ENCODE measurements at regions not wholly inside any gene's neighbourhood (a gene's known extent, or its start where the extent isn't known, plus 50 kb on each side); places are given as distances from the start of the nearest gene placed in this dataset.

DNA sequence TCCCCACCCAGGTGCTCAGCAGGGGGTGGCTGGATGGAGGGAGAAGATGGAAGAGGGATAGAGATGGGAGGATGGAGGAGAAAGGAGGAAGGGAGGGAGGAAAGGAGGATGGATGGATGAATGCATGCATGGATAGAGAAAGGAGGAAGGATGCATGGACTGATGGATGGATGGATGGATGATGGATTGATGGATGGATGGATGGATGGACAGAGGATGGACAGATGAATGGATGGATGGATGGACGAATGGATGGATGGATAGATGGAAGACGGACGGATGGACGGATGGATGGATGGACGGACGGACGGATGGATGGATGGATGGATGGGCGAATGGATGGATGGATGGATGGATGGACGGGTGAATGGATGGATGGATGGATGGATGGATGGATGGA is 64.1 kb downstream of the NCOR2 start:
- DNase-seq, result no peak

GRCh38 chr12:124502379-124502778 is 65.0 kb downstream of the NCOR2 start:
- no peak for DNase-seq

DNA sequence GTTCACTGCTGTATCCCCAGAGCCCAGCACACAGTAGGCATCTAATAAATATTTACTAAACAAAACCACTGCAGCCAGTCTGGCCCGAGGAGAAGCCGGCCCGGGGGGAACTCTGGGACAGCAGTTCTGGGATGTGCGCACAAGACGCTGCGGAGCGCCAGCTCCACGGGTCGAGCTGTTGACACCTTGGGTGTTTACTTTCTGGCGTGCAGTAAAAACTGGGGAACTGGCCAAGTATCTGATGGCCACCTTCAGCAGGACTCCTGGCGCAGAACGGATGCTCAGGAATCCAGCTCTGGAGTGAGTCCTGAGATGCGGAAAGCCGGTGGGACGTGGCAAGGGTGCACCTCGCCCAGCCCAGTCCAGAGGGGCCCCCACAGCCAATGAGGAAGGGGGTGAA is 65.6 kb downstream of the NCOR2 start:
- no peak for DNase-seq

- no peak for DNase-seq
These were observed 66.3 kb downstream of the NCOR2 start for GRCh38 chr12:124501112-124501561.

DNA sequence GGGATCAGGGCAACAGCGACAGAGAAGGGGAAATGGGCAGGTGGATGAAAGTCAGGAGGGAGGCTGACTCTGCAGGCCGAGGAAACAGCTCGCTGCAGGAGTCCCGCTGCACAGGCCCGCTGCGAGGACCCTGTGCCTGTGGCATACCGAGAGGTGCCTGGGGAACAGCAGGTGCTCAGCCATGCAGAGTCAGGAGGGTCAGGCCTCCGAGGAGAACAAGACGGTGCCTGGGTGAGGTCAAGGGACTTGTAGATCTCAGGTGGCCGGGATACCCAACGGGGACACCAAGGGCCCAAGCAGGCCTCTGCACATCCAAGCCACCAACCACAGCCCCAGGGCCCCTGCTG is 67.5 kb downstream of the NCOR2 start:
- no peak for DNase-seq

- DNase-seq, result no peak
These were observed 68.1 kb downstream of the NCOR2 start for GRCh38 chr12:124499190-124499753.

GRCh38 chr12:124498275-124499189 is 68.9 kb downstream of the NCOR2 start:
- no peak for DNase-seq

GRCh38 chr12:124497658-124498057 is 69.8 kb downstream of the NCOR2 start:
- DNase-seq, result no peak

DNA sequence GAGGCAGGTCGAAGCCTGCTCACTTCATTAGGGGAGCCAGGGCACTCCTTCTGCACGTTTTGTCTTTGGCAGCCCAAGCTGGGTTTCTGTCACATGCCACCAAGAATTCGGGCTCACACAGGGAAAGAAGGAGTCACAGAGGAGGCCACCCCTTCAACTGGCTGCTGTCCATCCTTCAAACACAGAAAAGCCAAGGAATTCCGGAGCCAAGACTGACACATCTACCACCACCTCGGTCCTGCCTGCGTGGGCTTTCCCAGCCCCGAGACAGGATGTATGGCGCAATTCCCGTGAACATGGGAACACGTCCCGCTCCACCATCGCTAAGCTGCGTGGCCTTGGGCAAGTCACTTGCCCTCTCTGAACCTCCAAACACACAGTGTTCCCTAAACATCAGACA is 70.4 kb downstream of the NCOR2 start:
- DNase-seq, result no peak

GRCh38 chr12:124496584-124496983 is 70.8 kb downstream of the NCOR2 start:
- DNase-seq, result no peak

- no peak for DNase-seq
These were observed 72.0 kb downstream of the NCOR2 start for GRCh38 chr12:124495194-124495983.

DNA sequence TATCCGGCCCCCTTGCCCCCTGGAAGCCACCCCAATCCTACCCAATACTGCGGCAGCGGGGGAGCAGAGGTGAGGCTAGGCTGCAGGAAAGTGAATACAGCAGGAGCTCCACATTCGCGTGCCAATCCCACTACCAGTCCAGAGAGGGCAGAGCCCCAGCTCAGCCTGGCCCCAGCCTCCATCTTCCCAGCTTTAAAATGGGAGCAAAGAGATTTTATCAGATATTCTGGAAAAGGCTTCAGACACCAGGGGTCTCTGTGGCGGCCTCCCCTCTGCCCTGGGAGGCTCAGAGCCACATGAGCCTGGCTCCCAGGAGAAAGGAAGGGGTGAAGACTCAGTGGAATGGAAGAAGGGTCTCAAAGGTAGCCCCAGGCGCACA is 72.7 kb downstream of the NCOR2 start:
- no peak for DNase-seq

GRCh38 chr12:124493809-124494750 is 73.3 kb downstream of the NCOR2 start:
- no peak for DNase-seq

DNA sequence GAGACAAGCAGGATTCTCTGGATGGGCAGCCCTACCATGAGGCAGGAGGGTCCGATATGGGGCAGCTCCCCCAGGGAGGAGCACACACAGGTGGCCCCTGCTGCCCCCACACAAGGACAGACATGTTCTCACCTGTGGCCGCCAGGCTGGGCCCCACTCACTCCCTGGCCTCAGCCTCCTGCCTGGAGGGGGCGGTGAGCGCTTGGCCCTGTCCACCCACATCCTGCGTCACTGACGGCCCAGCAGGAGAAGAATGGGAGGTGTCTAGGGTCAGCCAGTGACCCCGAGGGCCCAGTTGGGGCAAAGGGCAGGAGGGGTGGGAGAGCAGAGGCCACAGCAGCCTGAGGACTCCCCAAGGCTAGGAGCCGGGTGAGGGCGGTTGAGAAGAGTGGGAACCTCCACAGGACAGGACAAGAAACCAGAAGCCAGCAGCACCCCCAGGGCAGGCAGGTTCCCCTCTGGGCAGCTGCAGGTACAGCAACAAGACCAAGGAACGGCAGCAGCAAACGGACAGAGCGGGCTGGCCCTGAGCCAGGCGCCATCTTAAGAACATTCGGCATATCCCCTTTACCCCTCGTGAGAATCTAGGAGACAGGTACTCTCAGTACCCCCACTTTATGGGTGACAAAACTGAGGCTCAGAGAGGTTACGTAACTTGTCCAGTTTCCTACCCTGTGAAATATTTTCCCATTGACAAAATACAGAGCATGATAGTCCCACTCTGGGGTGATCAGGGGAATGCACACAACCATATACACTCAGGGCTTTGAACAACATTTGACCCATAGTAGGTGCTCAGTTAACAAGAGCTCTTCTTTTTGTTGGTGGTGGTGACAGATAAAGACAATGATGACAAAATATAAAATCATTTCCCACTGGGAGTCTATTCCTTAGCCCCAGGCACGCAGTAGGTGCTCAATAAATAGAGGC is 74.3 kb downstream of the NCOR2 start:
- DNase-seq, result no peak

- DNase-seq, result no peak
These were observed 75.5 kb downstream of the NCOR2 start for GRCh38 chr12:124491856-124492420.

GRCh38 chr12:124491310-124491709 is 76.1 kb downstream of the NCOR2 start:
- DNase-seq, result no peak

DNA sequence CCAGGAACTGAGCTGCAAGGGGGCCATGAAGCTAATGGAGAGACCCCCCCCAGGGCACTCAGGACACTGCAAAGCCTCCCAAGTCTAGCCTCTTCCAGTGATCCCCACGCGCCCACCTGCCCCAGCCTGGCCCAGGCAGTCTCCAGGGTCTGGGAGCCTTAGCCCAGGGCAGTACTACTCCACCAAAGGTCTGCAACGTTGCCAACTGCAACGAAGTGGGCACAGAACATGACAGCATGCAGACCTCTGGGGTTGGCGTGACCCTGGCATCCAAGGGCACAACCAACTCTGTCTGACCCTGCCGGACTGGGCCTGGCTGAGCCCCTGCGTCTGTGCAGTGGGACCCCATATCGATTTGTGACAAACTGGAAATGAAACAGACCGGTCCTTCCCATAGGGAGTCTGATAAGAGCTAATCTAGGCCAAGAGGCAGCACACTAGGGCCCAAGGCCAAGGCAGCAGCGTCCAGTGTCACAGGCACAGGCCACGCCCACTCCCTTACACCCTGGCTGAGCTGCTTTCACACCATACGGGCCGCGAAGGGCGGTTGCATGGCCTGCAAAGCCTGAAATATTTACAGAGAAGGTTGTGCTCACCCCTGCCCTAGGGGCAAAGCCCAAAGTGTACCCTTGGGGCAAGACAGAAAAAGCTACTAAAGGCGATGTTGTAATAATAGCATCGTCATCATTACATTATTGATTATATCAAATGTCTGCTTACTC is 76.7 kb downstream of the NCOR2 start:
- DNase-seq, result no peak

DNA sequence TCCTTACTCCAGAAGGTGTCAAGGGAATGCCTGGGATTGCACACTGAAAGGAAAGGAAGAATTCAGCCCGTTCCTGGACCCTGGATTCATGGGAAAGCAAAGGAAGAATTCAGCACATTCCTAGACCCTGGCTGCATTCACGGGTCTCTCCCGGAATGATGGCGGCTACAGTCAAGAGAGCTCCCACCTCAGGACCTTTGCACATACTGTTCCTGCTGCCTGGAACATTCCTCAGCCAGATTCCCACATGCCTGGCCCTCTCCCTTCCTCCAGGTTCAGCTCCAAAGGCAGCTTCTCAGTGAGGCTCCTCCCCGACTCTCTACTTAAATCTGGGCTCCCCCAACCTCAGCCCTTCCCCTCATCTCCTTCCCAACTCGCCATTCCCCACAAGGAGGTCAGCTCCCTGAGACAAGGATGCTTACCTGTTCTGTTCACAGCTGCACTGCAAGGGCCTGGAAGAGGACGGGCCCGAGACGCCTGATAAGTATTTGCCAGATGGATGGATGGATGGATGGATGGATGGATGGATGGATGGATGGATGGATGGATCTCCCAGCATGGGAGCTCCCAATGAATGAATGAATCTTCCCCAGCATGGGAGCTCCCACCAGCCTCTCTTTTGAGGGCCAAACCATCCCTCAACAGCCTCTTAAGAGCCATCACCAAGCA is 77.4 kb downstream of the NCOR2 start:
- DNase-seq, result no peak

DNA sequence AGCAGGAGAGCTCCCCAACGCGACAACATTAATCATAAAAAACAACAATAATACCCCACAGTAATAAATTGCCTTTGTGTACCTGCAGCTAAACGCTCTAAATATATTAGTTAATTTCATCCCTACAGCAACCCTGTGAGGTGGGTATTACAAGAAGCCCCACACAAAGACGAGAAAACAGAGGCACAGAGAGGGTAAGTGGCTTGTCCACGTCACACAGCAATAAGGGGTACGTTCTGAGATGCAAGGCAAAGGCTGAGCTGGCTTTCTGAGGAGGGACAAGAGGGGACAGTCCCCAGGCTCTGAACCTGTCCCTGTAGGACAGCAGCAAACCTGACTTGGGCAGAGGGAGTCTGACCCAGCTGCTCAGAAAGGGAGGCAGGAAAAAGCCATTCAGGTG is 78.2 kb downstream of the NCOR2 start:
- no peak for DNase-seq

DNA sequence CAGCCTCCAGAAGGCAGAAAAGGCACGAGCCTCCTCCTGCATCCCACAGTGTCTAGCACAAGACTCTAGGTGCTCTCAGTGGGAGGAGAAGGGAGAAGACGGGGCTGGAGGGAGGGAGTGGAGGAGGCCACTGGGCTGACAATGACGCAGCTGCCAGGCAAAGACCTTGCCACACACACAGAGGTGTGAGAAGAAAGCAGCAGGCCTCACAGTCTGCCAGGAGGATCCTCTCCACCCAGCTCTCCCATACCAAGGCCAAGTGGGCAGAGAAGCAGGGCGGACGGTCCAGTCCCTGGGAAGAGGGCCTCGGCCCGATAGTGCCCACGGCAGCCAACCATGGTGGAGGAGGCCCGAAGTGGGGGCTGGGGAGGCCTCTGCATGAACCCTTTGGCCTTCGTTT is 78.9 kb downstream of the NCOR2 start:
- no peak for DNase-seq

Measured in DMS79 (cell line).